ENCODE measurements at regions not wholly inside any gene's neighbourhood (a gene's known extent, or its start where the extent isn't known, plus 50 kb on each side); places are given as distances from the start of the nearest gene placed in this dataset.

- no peaks in the 10 kb centered on the region for H3K4me1 ChIP-seq (ENCODE audit: control insufficient read depth, extremely low read depth, insufficient read depth, low read length)
- H3K79me2 ChIP-seq (ENCODE audit: control insufficient read depth, insufficient read depth, low read length) = no peaks in the 10 kb centered on the region
- H4K20me1 ChIP-seq (ENCODE audit: control insufficient read depth, extremely low read depth, insufficient read depth, low read length) = no peaks in the 10 kb centered on the region
- no peaks in the 10 kb centered on the region for H3K9me1 ChIP-seq (ENCODE audit: control insufficient read depth, extremely low read depth, insufficient read depth, low read length)
- no peaks in the 10 kb centered on the region for H3K36me3 ChIP-seq (ENCODE audit: control insufficient read depth in 2 of 2, extremely low read depth in 1 of 2, insufficient read depth in 2 of 2, low read length in 2 of 2)
- DNase-seq (ENCODE audit: low read depth, low spot score) = no peak
- H3K27ac ChIP-seq (ENCODE audit: control insufficient read depth, insufficient read depth, low read length) = no peak overlapping the region
- H3K9ac ChIP-seq (ENCODE audit: control insufficient read depth, extremely low read depth, insufficient read depth, low read length) = no peak overlapping the region
- no peaks in the 10 kb centered on the region for H3K27me3 ChIP-seq (ENCODE audit: control insufficient read depth, extremely low read depth, insufficient read depth, low read length)
- H3K4me3 ChIP-seq (ENCODE audit: control insufficient read depth in 2 of 3, extremely low read depth in 1 of 3, insufficient read depth in 2 of 3, low read depth in 1 of 3, low read length in 3 of 3) = no peak overlapping the region
- H3K4me2 ChIP-seq (ENCODE audit: control insufficient read depth, extremely low read depth, insufficient read depth, low read depth, low read length) = no peak overlapping the region
- no peak for FAIRE-seq
- TF ChIP-seq EZH2 (IDR thresholded peaks at IDR 0.05; ENCODE audit: low read length) (no peak), CTCF (optimal IDR thresholded peaks at IDR 0.05 in 1 of 3, IDR thresholded peaks at IDR 0.05 in 1 of 3, conservative IDR thresholded peaks at IDR 0.05 in 1 of 3; ENCODE audit: extremely low read depth in 1 of 3, insufficient read depth in 2 of 3, low read length in 3 of 3) (no peak)
- no peak overlapping the region for H2AFZ ChIP-seq (ENCODE audit: control insufficient read depth, low read length)
- H3K9me3 ChIP-seq (ENCODE audit: control insufficient read depth, low read depth, low read length) = no peaks in the 10 kb centered on the region
- dilution Hi-C loops (cut with MboI; ENCODE audit: extremely low pct_ligation_motif_present, low sequenced_read_pairs) = no loop called here
These were observed 772.7 kb downstream of the PRELID2 start for GRCh38 chr5:145062280-145063062.

GRCh38 chr5:145056800-145057199, 778.3 kb downstream of the PRELID2 start:
- no peak overlapping the region for H3K27ac ChIP-seq (ENCODE audit: control insufficient read depth, insufficient read depth, low read length)
- dilution Hi-C loops (cut with MboI; ENCODE audit: extremely low pct_ligation_motif_present, low sequenced_read_pairs) = no loop called here
- no peaks in the 10 kb centered on the region for H3K9me1 ChIP-seq (ENCODE audit: control insufficient read depth, extremely low read depth, insufficient read depth, low read length)
- no peaks in the 10 kb centered on the region for H3K4me1 ChIP-seq (ENCODE audit: control insufficient read depth, extremely low read depth, insufficient read depth, low read length)
- no peaks in the 10 kb centered on the region for H3K79me2 ChIP-seq (ENCODE audit: control insufficient read depth, insufficient read depth, low read length)
- H4K20me1 ChIP-seq (ENCODE audit: control insufficient read depth, extremely low read depth, insufficient read depth, low read length) = no peaks in the 10 kb centered on the region
- DNase-seq (ENCODE audit: low read depth, low spot score) (no peak), FAIRE-seq (no peak)
- H2AFZ ChIP-seq (ENCODE audit: control insufficient read depth, low read length) = no peak overlapping the region
- no peaks in the 10 kb centered on the region for H3K36me3 ChIP-seq (ENCODE audit: control insufficient read depth in 2 of 2, extremely low read depth in 1 of 2, insufficient read depth in 2 of 2, low read length in 2 of 2)
- no peak overlapping the region for H3K4me3 ChIP-seq (ENCODE audit: control insufficient read depth in 2 of 3, extremely low read depth in 1 of 3, insufficient read depth in 2 of 3, low read depth in 1 of 3, low read length in 3 of 3)
- no peaks in the 10 kb centered on the region for H3K27me3 ChIP-seq (ENCODE audit: control insufficient read depth, extremely low read depth, insufficient read depth, low read length)
- no peak overlapping the region for H3K9ac ChIP-seq (ENCODE audit: control insufficient read depth, extremely low read depth, insufficient read depth, low read length)
- TF ChIP-seq CTCF (optimal IDR thresholded peaks at IDR 0.05 in 1 of 3, IDR thresholded peaks at IDR 0.05 in 1 of 3, conservative IDR thresholded peaks at IDR 0.05 in 1 of 3; ENCODE audit: extremely low read depth in 1 of 3, insufficient read depth in 2 of 3, low read length in 3 of 3) (no peak), EZH2 (IDR thresholded peaks at IDR 0.05; ENCODE audit: low read length) (no peak)
- no peak overlapping the region for H3K4me2 ChIP-seq (ENCODE audit: control insufficient read depth, extremely low read depth, insufficient read depth, low read depth, low read length)
- H3K9me3 ChIP-seq (ENCODE audit: control insufficient read depth, low read depth, low read length) = no peaks in the 10 kb centered on the region

Data from keratinocyte (primary cell).